SU-DHL-6 (cell line): ENCODE measurements at regions not wholly inside any gene's neighbourhood (a gene's known extent, or its start where the extent isn't known, plus 50 kb on each side); places are given as distances from the start of the nearest gene placed in this dataset.

Experiments used
- CTCF ChIP-seq: fragments of 200-600 bp; sonication (generic); IDR thresholded peaks from one replicate; pipeline ENCODE4 v1.5.1; 2017; ENCODE audit warnings: antibody characterized with exemption, mild to moderate bottlenecking, low read length, moderate library complexity; ENCODE audit not compliant: insufficient read depth, poor library complexity, severe bottlenecking
- EZH2phosphoT487 ChIP-seq: fragments of 200-600 bp; sonication (generic), shearing (Covaris generic); conservative IDR thresholded peaks from 2 replicates; pipeline ENCODE4 v1.6.1; 2018; ENCODE audit warnings: mild to moderate bottlenecking, antibody characterized with exemption, low read length, moderate library complexity, mixed read lengths

GRCh38 chr10:78165617-78166016 lies 132.0 kb downstream of the RPS24 start:
- TF ChIP-seq CTCF (no peak), EZH2phosphoT487 (no peak)
